Neural progenitor cell (in vitro differentiated cells): ENCODE measurements at regions not wholly inside any gene's neighbourhood (a gene's known extent, or its start where the extent isn't known, plus 50 kb on each side); places are given as distances from the start of the nearest gene placed in this dataset.
A peak's percentile ranks its signal among the peaks of the same experiment; 100 is the strongest.

ENCODE experiments used
- DNase-seq: peaks from one replicate; pipeline ENCODE4 v3.0.0-alpha.2; 2016; ENCODE audit warnings: low spot score
- H2AFZ ChIP-seq: fragments of 200-600 bp; sonication (generic); replicated peaks from 2 replicates; pipeline ENCODE4 v1.6.1; 2016; ENCODE audit warnings: antibody characterized with exemption
- H3F3A ChIP-seq: fragments of 200-600 bp; sonication (generic); 2 replicates; pipeline ENCODE4 v1.6.1; 2016; ENCODE audit warnings: antibody characterized with exemption, low read depth
- H3K27ac ChIP-seq: fragments of 200-600 bp; sonication (generic); 2 replicates; pipeline ENCODE4 v1.5.1; 2016; ENCODE audit warnings: mild to moderate bottlenecking
- H3K27me3 ChIP-seq: fragments of 200-600 bp; sonication (generic); 2 replicates; pipeline ENCODE4 v1.6.1; 2016; ENCODE audit warnings: mild to moderate bottlenecking, moderate library complexity
- H3K36me3 ChIP-seq: fragments of 200-600 bp; sonication (generic); 2 replicates; pipeline ENCODE4 v1.5.1; 2016
- H3K4me1 ChIP-seq: fragments of 200-600 bp; sonication (generic); 2 replicates; pipeline ENCODE4 v1.6.1; 2016; ENCODE audit warnings: mixed run types
- H3K4me2 ChIP-seq: fragments of 200-600 bp; sonication (generic); 2 replicates; pipeline ENCODE4 v1.6.1; 2016
- H3K4me3 ChIP-seq: fragments of 200-600 bp; sonication (generic); 2 replicates; pipeline ENCODE4 v1.5.1; 2016
- H3K79me2 ChIP-seq: fragments of 200-600 bp; sonication (generic); 2 replicates; pipeline ENCODE4 v1.6.1; 2016; ENCODE audit warnings: low read depth
- H3K9ac ChIP-seq: fragments of 200-600 bp; sonication (generic); 2 replicates; pipeline ENCODE4 v1.6.1; 2016
- H3K9me3 ChIP-seq: fragments of 200-600 bp; sonication (generic); 2 replicates; pipeline ENCODE4 v1.5.1; 2016; ENCODE audit warnings: low read depth
- H4K20me1 ChIP-seq: fragments of 200-600 bp; sonication (generic); 2 replicates; pipeline ENCODE4 v1.6.1; 2016; ENCODE audit warnings: low read depth
- H3K27ac Mint-ChIP-seq: 3 replicates; pipeline ENCODE4 v1.8.0; 2021; ENCODE audit warnings: mixed read lengths
- H3K27me3 Mint-ChIP-seq: 2 replicates; pipeline ENCODE4 v1.8.0; 2022; ENCODE audit warnings: low read depth, mild to moderate bottlenecking, inconsistent platforms, moderate library complexity, mixed read lengths; ENCODE audit not compliant: insufficient read depth
- H3K36me3 Mint-ChIP-seq: 3 replicates; pipeline ENCODE4 v1.8.0; 2021; ENCODE audit warnings: mixed read lengths
- H3K4me1 Mint-ChIP-seq: 3 replicates; pipeline ENCODE4 v1.8.0; 2021; ENCODE audit warnings: mixed read lengths
- H3K4me3 Mint-ChIP-seq: 3 replicates; pipeline ENCODE4 v1.8.0; 2021; ENCODE audit warnings: mild to moderate bottlenecking, moderate library complexity, mixed read lengths
- H3K9me3 Mint-ChIP-seq: 3 replicates; pipeline ENCODE4 v1.8.0; 2020; ENCODE audit warnings: mixed read lengths
- EZH2 ChIP-seq: fragments of 200-600 bp; sonication (generic); IDR thresholded peaks from 2 replicates; pipeline ENCODE4 v1.6.1; 2017; ENCODE audit warnings: antibody characterized with exemption, mild to moderate bottlenecking, moderate library complexity
- EZH2phosphoT487 ChIP-seq: fragments of 200-600 bp; sonication (generic); IDR thresholded peaks from 2 replicates; pipeline ENCODE4 v1.6.1; 2017; ENCODE audit warnings: antibody characterized with exemption
- TF ChIP-seq, protein P1 (sequence below): fragments of 200-600 bp; sonication (generic); IDR thresholded peaks from 2 replicates; pipeline ENCODE4 v1.5.1; 2017; ENCODE audit warnings: antibody characterized with exemption, mild to moderate bottlenecking

DNA sequence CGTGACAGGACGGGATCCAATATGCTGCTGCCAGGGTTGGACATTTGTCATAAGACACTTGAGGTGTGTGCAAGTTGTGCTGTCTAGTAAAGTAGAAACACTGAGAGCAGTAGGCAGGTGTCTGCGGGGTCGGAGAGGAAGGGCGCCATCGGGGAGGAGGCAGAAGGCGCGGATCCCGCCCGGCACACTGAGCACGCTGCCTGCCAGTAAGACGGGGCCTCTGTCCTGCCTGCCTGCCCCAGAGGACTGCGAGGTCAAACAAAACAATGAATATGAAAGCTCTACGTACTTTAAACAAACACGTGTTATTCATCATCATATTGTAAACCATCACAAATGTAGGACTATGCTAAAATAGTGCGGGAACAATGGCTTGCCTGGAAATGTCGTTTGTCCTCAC is 349.3 kb upstream of the SALL3 start:
- Histone ChIP-seq H3K4me3 (no peak overlapping the region), H3K4me1 (no peaks in the 10 kb centered on the region), H3K9ac (no peak overlapping the region), H3K36me3 (no peaks in the 10 kb centered on the region), H2AFZ (no peak overlapping the region), H4K20me1 (no peaks in the 10 kb centered on the region), H3K27me3 (no peaks in the 10 kb centered on the region), H3K4me2 (no peak overlapping the region), H3K27ac (no peak overlapping the region), H3K79me2 (no peaks in the 10 kb centered on the region), H3K9me3 (no peaks in the 10 kb centered on the region), H3F3A (no peaks in the 10 kb centered on the region)
- TF ChIP-seq EZH2phosphoT487 = no peak
- TF ChIP-seq, protein P1, sequence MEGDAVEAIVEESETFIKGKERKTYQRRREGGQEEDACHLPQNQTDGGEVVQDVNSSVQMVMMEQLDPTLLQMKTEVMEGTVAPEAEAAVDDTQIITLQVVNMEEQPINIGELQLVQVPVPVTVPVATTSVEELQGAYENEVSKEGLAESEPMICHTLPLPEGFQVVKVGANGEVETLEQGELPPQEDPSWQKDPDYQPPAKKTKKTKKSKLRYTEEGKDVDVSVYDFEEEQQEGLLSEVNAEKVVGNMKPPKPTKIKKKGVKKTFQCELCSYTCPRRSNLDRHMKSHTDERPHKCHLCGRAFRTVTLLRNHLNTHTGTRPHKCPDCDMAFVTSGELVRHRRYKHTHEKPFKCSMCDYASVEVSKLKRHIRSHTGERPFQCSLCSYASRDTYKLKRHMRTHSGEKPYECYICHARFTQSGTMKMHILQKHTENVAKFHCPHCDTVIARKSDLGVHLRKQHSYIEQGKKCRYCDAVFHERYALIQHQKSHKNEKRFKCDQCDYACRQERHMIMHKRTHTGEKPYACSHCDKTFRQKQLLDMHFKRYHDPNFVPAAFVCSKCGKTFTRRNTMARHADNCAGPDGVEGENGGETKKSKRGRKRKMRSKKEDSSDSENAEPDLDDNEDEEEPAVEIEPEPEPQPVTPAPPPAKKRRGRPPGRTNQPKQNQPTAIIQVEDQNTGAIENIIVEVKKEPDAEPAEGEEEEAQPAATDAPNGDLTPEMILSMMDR = no peak
- TF ChIP-seq EZH2 = no peak
- DNase-seq = no peak
- H3K27ac Mint-ChIP-seq = no peak overlapping the region
- no peak overlapping the region for H3K4me3 Mint-ChIP-seq
- H3K4me1 Mint-ChIP-seq = peaks cover 8% of the 10 kb centered on the region
- peaks cover 4% of the 10 kb centered on the region for H3K27me3 Mint-ChIP-seq
- peaks cover 3% of the 10 kb centered on the region for H3K36me3 Mint-ChIP-seq
- peaks cover 5% of the 10 kb centered on the region for H3K9me3 Mint-ChIP-seq

DNA sequence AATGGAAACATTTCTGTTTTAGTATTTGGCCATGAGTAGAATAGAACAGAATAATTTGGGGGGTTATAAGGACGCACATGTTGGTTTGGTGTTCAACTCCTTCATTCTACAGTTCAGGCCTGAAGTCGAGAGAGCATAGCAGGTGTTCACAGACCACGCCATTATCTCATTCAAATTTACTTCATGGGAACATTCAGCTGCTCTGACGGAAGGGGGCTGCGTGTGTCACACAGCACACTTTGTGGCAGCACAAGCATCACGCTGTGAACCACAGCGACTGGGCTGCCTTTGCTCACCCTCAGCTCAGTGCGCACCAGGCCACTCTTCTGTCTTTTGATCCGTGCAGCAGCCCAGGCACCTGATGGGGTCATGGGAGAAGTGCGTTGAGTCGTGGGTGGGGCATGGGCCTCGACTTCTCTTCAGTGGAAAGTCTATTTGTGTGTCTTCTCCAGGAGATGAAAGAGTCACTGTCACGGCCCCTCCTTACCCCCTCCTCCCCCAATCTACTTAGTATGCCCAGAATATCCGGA is 348.6 kb upstream of the SALL3 start:
- H3K4me1 ChIP-seq = no peaks in the 10 kb centered on the region
- no peaks in the 10 kb centered on the region for H3K79me2 ChIP-seq
- H3K4me3 Mint-ChIP-seq = no peak overlapping the region
- H3K36me3 Mint-ChIP-seq = peaks cover 3% of the 10 kb centered on the region
- no peak overlapping the region for H3K27ac ChIP-seq
- H3K9me3 Mint-ChIP-seq = peaks cover 5% of the 10 kb centered on the region
- H3K27me3 Mint-ChIP-seq = peaks cover 6% of the 10 kb centered on the region
- no peaks in the 10 kb centered on the region for H3K9me3 ChIP-seq
- H2AFZ ChIP-seq = no peak overlapping the region
- peaks cover 6% of the 10 kb centered on the region for H3K4me1 Mint-ChIP-seq
- DNase-seq = no peak
- no peaks in the 10 kb centered on the region for H3F3A ChIP-seq
- H3K9ac ChIP-seq = no peak overlapping the region
- no peak overlapping the region for H3K4me3 ChIP-seq
- TF ChIP-seq, protein P1 = no peak
- no peak for TF ChIP-seq EZH2
- no peak for TF ChIP-seq EZH2phosphoT487
- no peaks in the 10 kb centered on the region for H4K20me1 ChIP-seq
- H3K27ac Mint-ChIP-seq = no peak overlapping the region
- H3K27me3 ChIP-seq = no peaks in the 10 kb centered on the region
- H3K36me3 ChIP-seq = no peaks in the 10 kb centered on the region
- H3K4me2 ChIP-seq = no peak overlapping the region

GRCh38 chr18:78632111-78632541 is 347.5 kb upstream of the SALL3 start:
- no peak overlapping the region for H3K9ac ChIP-seq
- no peaks in the 10 kb centered on the region for H4K20me1 ChIP-seq
- Mint-ChIP-seq H3K9me3 (peaks cover 5% of the 10 kb centered on the region), H3K27ac (no peak overlapping the region), H3K4me1 (peaks cover 6% of the 10 kb centered on the region), H3K36me3 (peaks cover 5% of the 10 kb centered on the region), H3K27me3 (peaks cover 15% of the 10 kb centered on the region), H3K4me3 (no peak overlapping the region)
- H3K36me3 ChIP-seq = no peaks in the 10 kb centered on the region
- DNase-seq = peak; percentile 21
- no peaks in the 10 kb centered on the region for H3K9me3 ChIP-seq
- no peak overlapping the region for H3K27ac ChIP-seq
- no peak overlapping the region for H2AFZ ChIP-seq
- H3K4me3 ChIP-seq = no peak overlapping the region
- H3K27me3 ChIP-seq = no peaks in the 10 kb centered on the region
- H3F3A ChIP-seq = no peaks in the 10 kb centered on the region
- H3K4me1 ChIP-seq = no peaks in the 10 kb centered on the region
- no peak for TF ChIP-seq EZH2
- TF ChIP-seq, protein P1 = peak; percentile 21
- no peaks in the 10 kb centered on the region for H3K79me2 ChIP-seq
- no peak overlapping the region for H3K4me2 ChIP-seq
